ENCODE measurements at regions not wholly inside any gene's neighbourhood (a gene's known extent, or its start where the extent isn't known, plus 50 kb on each side); places are given as distances from the start of the nearest gene placed in this dataset.
"Not testable (repeated sequence)": the region's sequence is repeated elsewhere in the genome, so short reads cannot be mapped to it uniquely, and the experiment has no call there.

GRCh38 chrX:830532-830931, 199.9 kb downstream of the SHOX start:
- H3K36me3 Mint-ChIP-seq (ENCODE audit: unreplicated experiment): no peaks in the 10 kb centered on the region
- H3K9me3 Mint-ChIP-seq (ENCODE audit: unreplicated experiment): peaks cover 4% of the 10 kb centered on the region
- no peaks in the 10 kb centered on the region for H3K27me3 Mint-ChIP-seq (ENCODE audit: unreplicated experiment)
- no peak overlapping the region for H3K4me3 Mint-ChIP-seq (ENCODE audit: unreplicated experiment)
- no peak for TF ChIP-seq CTCF (IDR thresholded peaks at IDR 0.05)
- DNase-seq (ENCODE audit: extremely low spot score, unreplicated experiment): peak; percentile 15
- peaks cover 28% of the 10 kb centered on the region for H3K4me1 Mint-ChIP-seq (ENCODE audit: unreplicated experiment)
- peak overlapping the region; percentile 31 for H3K27ac Mint-ChIP-seq (ENCODE audit: unreplicated experiment)

GRCh38 chrX:829145-829544, 198.6 kb downstream of the SHOX start:
- Mint-ChIP-seq H3K4me3 (ENCODE audit: unreplicated experiment) (no peak overlapping the region), H3K27me3 (ENCODE audit: unreplicated experiment) (no peaks in the 10 kb centered on the region), H3K9me3 (ENCODE audit: unreplicated experiment) (peaks cover 4% of the 10 kb centered on the region), H3K27ac (ENCODE audit: unreplicated experiment) (peak overlapping the region; percentile 88), H3K4me1 (ENCODE audit: unreplicated experiment) (peaks cover 28% of the 10 kb centered on the region), H3K36me3 (ENCODE audit: unreplicated experiment) (no peaks in the 10 kb centered on the region)
- no peak for DNase-seq (ENCODE audit: extremely low spot score, unreplicated experiment)
- no peak for TF ChIP-seq CTCF (IDR thresholded peaks at IDR 0.05)

GRCh38 chrX:828411-828959, 197.9 kb downstream of the SHOX start:
- DNase-seq (ENCODE audit: extremely low spot score, unreplicated experiment): no peak
- H3K4me1 Mint-ChIP-seq (ENCODE audit: unreplicated experiment): peaks cover 28% of the 10 kb centered on the region
- peak overlapping the region; percentile 88 for H3K27ac Mint-ChIP-seq (ENCODE audit: unreplicated experiment)
- H3K4me3 Mint-ChIP-seq (ENCODE audit: unreplicated experiment): peak overlapping the region; percentile 39
- no peaks in the 10 kb centered on the region for H3K36me3 Mint-ChIP-seq (ENCODE audit: unreplicated experiment)
- no peak for TF ChIP-seq CTCF (IDR thresholded peaks at IDR 0.05)
- H3K27me3 Mint-ChIP-seq (ENCODE audit: unreplicated experiment): no peaks in the 10 kb centered on the region
- peaks cover 4% of the 10 kb centered on the region for H3K9me3 Mint-ChIP-seq (ENCODE audit: unreplicated experiment)

- Mint-ChIP-seq H3K36me3 (ENCODE audit: unreplicated experiment) (no peaks in the 10 kb centered on the region), H3K27ac (ENCODE audit: unreplicated experiment) (peak overlapping the region; percentile 93), H3K9me3 (ENCODE audit: unreplicated experiment) (peaks cover 4% of the 10 kb centered on the region), H3K4me1 (ENCODE audit: unreplicated experiment) (peaks cover 39% of the 10 kb centered on the region), H3K4me3 (ENCODE audit: unreplicated experiment) (peak overlapping the region; percentile 56), H3K27me3 (ENCODE audit: unreplicated experiment) (no peaks in the 10 kb centered on the region)
- no peak for TF ChIP-seq CTCF (IDR thresholded peaks at IDR 0.05)
- DNase-seq (ENCODE audit: extremely low spot score, unreplicated experiment): peak; percentile 5
These were observed 195.9 kb downstream of the SHOX start for GRCh38 chrX:826448-826847.

GRCh38 chrX:825991-826390, 195.4 kb downstream of the SHOX start:
- Mint-ChIP-seq H3K9me3 (ENCODE audit: unreplicated experiment) (peaks cover 4% of the 10 kb centered on the region), H3K27me3 (ENCODE audit: unreplicated experiment) (no peaks in the 10 kb centered on the region), H3K4me1 (ENCODE audit: unreplicated experiment) (peaks cover 41% of the 10 kb centered on the region), H3K4me3 (ENCODE audit: unreplicated experiment) (peak overlapping the region; percentile 56), H3K27ac (ENCODE audit: unreplicated experiment) (peak overlapping the region; percentile 93), H3K36me3 (ENCODE audit: unreplicated experiment) (no peaks in the 10 kb centered on the region)
- TF ChIP-seq CTCF (IDR thresholded peaks at IDR 0.05): no peak
- DNase-seq (ENCODE audit: extremely low spot score, unreplicated experiment): peak; percentile 25

- H3K27ac Mint-ChIP-seq (ENCODE audit: unreplicated experiment); H3K36me3 Mint-ChIP-seq (ENCODE audit: unreplicated experiment); H3K9me3 Mint-ChIP-seq (ENCODE audit: unreplicated experiment); H3K4me3 Mint-ChIP-seq (ENCODE audit: unreplicated experiment); H3K27me3 Mint-ChIP-seq (ENCODE audit: unreplicated experiment): not testable (repeated sequence)
- peak; percentile 30 for DNase-seq (ENCODE audit: extremely low spot score, unreplicated experiment)
- peaks cover 27% of the 10 kb centered on the region for H3K4me1 Mint-ChIP-seq (ENCODE audit: unreplicated experiment)
These were observed 192.5 kb downstream of the SHOX start for GRCh38 chrX:823073-823472.

Measured in osteocyte (in vitro differentiated cells).